ENCODE measurements at regions not wholly inside any gene's neighbourhood (a gene's known extent, or its start where the extent isn't known, plus 50 kb on each side); places are given as distances from the start of the nearest gene placed in this dataset.

DNA sequence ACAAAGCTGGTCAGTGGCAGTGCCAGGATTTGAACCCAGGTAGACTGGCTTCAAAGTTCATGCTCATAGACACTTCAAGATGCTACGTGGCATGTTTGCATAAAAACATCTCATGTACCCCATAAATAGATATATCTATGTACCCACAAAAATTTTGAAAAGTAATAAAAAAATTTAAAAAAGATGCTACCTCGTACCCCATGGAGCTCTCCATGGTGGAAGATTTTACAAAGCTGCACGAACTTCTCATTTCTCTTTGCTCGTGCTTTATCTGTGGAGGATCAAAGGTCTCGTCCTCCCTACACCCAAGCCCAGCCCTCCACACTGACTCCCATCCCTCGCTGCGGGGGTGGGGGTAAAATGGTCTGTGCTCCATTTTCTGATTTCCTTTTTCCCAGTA is 135.5 kb downstream of the HAPSTR1 start:
- TF ChIP-seq, protein P1, sequence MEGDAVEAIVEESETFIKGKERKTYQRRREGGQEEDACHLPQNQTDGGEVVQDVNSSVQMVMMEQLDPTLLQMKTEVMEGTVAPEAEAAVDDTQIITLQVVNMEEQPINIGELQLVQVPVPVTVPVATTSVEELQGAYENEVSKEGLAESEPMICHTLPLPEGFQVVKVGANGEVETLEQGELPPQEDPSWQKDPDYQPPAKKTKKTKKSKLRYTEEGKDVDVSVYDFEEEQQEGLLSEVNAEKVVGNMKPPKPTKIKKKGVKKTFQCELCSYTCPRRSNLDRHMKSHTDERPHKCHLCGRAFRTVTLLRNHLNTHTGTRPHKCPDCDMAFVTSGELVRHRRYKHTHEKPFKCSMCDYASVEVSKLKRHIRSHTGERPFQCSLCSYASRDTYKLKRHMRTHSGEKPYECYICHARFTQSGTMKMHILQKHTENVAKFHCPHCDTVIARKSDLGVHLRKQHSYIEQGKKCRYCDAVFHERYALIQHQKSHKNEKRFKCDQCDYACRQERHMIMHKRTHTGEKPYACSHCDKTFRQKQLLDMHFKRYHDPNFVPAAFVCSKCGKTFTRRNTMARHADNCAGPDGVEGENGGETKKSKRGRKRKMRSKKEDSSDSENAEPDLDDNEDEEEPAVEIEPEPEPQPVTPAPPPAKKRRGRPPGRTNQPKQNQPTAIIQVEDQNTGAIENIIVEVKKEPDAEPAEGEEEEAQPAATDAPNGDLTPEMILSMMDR (IDR thresholded peaks at IDR 0.05), result no peak
- no peak for TF ChIP-seq POLR2A (IDR thresholded peaks at IDR 0.05)
- intact Hi-C loops (cut with DNase I), result no loop called here
- Histone ChIP-seq H3K9me3 (no peaks in the 10 kb centered on the region), H3K27ac (no peak overlapping the region), H3K4me3 (no peak overlapping the region), H3K4me1 (no peaks in the 10 kb centered on the region), H3K36me3 (no peaks in the 10 kb centered on the region), H3K27me3 (peaks cover 0 to 10% (median 0%) of the 10 kb centered on the region in 4 donors)
- WGBS, 2 donors, result 60 to 62% methylated on average over 7 of the region's 7 CpGs
- no peak for DNase-seq

DNA sequence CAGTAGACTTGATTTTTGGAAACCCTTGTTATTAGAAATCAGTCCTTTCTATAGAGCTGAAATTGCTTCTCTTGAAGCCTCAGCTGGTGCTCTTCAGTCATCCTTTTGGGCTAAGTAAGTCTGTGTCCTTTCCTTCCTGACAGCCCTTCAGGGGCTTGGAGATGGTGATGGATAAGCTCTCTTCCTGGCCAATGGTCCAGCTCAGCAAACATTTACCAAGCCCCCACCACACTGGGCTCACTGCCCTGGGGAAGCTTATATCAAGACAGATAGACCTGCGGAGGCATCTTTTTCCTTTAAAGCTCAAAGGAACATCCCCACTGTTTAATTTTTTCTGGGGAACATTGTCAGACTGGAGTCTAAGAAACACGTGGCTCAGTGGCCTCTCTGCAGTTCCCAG is 139.6 kb downstream of the HAPSTR1 start:
- Histone ChIP-seq H3K36me3 (no peaks in the 10 kb centered on the region), H3K4me3 (no peak overlapping the region), H3K27ac (no peak overlapping the region), H3K27me3 (peaks cover 0 to 8% (median 0%) of the 10 kb centered on the region in 4 donors), H3K4me1 (no peaks in the 10 kb centered on the region), H3K9me3 (no peaks in the 10 kb centered on the region)
- intact Hi-C loops (cut with DNase I), result no loop called here
- TF ChIP-seq, protein P1 (IDR thresholded peaks at IDR 0.05), result no peak
- TF ChIP-seq POLR2A (IDR thresholded peaks at IDR 0.05), result no peak
- WGBS, 2 donors, result 35 to 61% methylated on average over 2 of the region's 2 CpGs
- DNase-seq, result no peak

DNA sequence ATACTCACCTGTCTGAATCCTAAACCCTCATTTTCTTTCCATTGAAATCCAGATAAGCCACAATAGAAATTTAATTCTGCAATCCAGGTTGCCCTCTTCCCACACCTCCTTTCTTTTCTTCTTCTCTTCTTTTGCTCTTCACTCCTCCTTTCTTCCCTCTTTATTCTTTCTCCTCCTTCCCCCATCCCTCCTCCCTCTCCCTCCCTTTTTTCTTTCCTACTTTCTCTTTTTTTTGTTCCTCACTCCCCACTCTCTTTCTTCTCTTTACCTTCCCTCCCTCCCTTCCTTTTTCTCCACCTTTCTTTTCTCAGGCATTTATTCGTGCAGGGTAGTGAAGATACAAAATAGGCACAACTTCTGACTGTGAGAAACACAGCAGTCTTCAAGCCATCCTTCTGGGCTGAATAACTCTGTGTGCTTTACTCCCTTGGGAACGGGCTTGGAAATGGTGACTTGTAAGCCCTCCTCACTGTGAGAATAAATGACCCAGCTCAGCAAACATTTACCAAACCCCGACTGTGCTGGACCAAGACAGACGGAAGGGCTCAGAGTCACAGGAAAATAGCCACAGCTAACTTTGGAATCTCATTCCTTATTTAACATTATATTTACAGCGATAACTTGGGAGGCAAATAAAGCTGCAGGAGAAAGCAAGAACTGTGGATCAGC is 140.8 kb downstream of the HAPSTR1 start:
- Histone ChIP-seq H3K27me3 (peaks cover 0 to 8% (median 0%) of the 10 kb centered on the region in 4 donors), H3K4me1 (no peaks in the 10 kb centered on the region), H3K27ac (no peak overlapping the region), H3K36me3 (no peaks in the 10 kb centered on the region), H3K9me3 (no peaks in the 10 kb centered on the region), H3K4me3 (no peak overlapping the region)
- DNase-seq, result no peak
- intact Hi-C loops (cut with DNase I), result no loop called here
- 14 to 15% methylated on average over 4 to 5 of the region's 5 CpGs for WGBS, 2 donors
- TF ChIP-seq POLR2A (IDR thresholded peaks at IDR 0.05), result no peak
- TF ChIP-seq, protein P1 (IDR thresholded peaks at IDR 0.05), result no peak

DNA sequence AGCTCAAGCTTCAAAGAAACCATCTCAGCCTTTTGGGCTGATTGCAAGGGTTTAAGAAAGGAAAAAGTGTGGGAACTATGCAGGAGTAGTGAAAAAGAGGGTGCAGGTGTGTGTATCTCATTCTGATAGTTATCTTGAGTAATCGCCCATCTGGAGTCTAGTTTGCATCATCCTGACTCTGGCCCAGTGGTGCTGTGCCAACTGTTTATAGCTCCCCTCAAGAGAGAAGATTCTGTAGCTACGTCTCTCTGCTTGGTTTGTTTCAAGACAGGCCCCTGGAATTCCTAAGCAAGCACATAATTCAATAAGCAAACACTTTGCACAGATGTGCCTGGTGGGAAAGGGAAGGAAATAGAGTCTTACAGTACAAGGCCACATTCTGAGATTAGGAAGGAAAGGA is 144.4 kb downstream of the HAPSTR1 start:
- no peak for DNase-seq
- H3K4me1 ChIP-seq, result no peaks in the 10 kb centered on the region
- H3K27me3 ChIP-seq, result peaks cover 0 to 7% (median 0%) of the 10 kb centered on the region in 4 donors
- H3K9me3 ChIP-seq, result no peaks in the 10 kb centered on the region
- no peaks in the 10 kb centered on the region for H3K36me3 ChIP-seq
- TF ChIP-seq, protein P1 (IDR thresholded peaks at IDR 0.05), result no peak
- no peak for TF ChIP-seq POLR2A (IDR thresholded peaks at IDR 0.05)
- no peak overlapping the region for H3K4me3 ChIP-seq
- no peak overlapping the region for H3K27ac ChIP-seq
- intact Hi-C loops (cut with DNase I), result no loop called here
- 39 to 53% methylated on average over 2 of the region's 2 CpGs for WGBS, 2 donors

DNA sequence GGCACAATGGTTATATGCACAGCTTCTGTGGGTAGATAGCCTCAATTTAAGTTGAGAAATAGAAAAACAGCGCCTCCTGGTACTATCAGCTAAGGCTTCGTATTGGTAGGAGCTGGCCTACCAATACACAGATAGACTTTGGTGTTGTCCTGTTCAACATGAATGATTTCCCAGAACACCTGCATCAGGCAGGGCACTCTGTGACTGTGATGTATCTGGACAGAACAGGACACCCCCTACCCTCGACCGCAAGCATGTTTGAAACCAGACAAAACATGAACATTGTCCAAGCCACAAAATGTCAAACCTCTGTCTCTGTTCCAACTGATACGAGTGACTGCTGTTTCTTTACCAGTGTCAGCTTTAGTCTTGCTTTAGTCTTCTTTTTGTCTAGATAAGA is 144.9 kb downstream of the HAPSTR1 start:
- intact Hi-C loops (cut with DNase I), result no loop called here
- WGBS, 2 donors, result 66 to 77% methylated on average over 4 to 5 of the region's 5 CpGs

More for the DNA sequence above, 144.9 kb downstream of the HAPSTR1 start:
- Histone ChIP-seq H3K27ac (no peak overlapping the region), H3K4me1 (no peaks in the 10 kb centered on the region), H3K9me3 (no peaks in the 10 kb centered on the region), H3K27me3 (peaks cover 0 to 2% (median 0%) of the 10 kb centered on the region in 4 donors), H3K4me3 (no peak overlapping the region), H3K36me3 (no peaks in the 10 kb centered on the region)
- no peak for DNase-seq
- TF ChIP-seq, protein P1 (IDR thresholded peaks at IDR 0.05), result no peak
- no peak for TF ChIP-seq POLR2A (IDR thresholded peaks at IDR 0.05)
